GM12892 (cell line): ENCODE measurements at regions not wholly inside any gene's neighbourhood (a gene's known extent, or its start where the extent isn't known, plus 50 kb on each side); places are given as distances from the start of the nearest gene placed in this dataset.

Source experiments
- POLR2A ChIP-seq: IDR thresholded peaks from 2 replicates; pipeline ENCODE4 v1.6.1; 2011; ENCODE audit warnings: low read depth, low read length, control low read depth
- POLR2AphosphoS5 ChIP-seq: IDR thresholded peaks from 2 replicates; pipeline ENCODE4 v1.6.1; 2011; ENCODE audit warnings: low read depth, low read length, control low read depth

GRCh38 chr20:23242556-23243180 is 107.9 kb upstream of the NXT1 start:
- TF ChIP-seq POLR2A = no peak
- no peak for TF ChIP-seq POLR2AphosphoS5
